ENCODE measurements at regions not wholly inside any gene's neighbourhood (a gene's known extent, or its start where the extent isn't known, plus 50 kb on each side); places are given as distances from the start of the nearest gene placed in this dataset.

DNA sequence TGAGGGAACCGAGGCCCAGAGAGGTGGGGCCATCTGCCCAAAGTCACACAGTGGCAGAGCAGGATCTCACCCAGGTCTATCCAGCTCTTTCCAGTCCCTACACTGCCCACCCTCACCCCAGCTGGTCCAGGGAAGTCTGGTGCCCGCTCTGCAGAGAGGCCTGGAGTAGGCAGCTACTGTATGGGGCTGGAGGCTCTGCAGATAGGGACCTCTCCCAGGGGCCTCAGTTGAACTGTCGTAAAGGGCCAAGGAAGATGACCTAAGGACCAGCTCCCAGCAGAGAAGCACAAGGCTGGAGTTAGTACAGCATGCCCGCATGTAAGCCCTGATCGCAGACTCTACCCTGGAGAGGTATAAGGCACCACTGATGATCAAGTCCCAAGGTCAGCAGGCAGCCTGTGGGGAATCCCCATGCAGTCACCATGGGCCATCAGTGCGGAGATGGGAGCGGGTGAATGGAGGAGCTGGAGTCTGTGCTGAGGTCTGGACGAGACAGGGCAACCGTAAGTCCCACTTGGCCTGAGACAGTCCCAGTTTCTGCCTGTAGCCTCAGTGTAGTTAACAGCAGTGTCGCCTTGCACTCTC, 320.2 kb downstream of the MATN1 start:
- no peak overlapping the region for H3K4me3 ChIP-seq
- TF ChIP-seq CTCF (IDR thresholded peaks at IDR 0.05), result no peak
- H3K36me3 ChIP-seq, result no peaks in the 10 kb centered on the region
- DNase-seq (ENCODE audit: extremely low spot score), result no peak
- no peaks in the 10 kb centered on the region for H3K4me1 ChIP-seq
- H3K27ac ChIP-seq (replicated peaks in 1 of 4), result no peak overlapping the region
- no peaks in the 10 kb centered on the region for H3K9me3 ChIP-seq
- peaks cover 0 to 25% (median 0%) of the 10 kb centered on the region in 4 donors for H3K27me3 ChIP-seq
- intact Hi-C loops (cut with DNase I), result no loop called here
- WGBS, result 90% methylated on average over 10 of the region's 10 CpGs

DNA sequence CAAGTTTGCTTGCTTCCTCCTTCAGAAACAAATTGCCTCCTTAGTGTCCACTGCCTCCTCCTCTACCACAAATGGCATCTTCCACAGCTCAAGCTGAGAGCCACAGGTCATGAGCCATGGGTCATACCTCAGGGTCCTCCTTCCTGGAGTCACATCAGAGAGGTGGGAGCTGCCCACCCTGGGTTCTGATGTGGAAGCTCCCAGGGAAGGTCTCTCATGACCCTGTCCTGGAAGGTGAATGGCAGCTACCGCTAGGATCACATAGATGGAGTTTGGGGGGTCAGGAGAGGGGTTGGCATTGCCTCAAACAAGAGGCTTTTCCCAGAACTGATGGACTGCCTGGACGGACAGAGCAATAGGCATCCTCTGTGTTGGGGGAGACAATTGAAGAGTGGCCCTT, 321.4 kb downstream of the MATN1 start:
- WGBS, result no CpG with 5 or more reads among the region's 2 CpGs
- no peaks in the 10 kb centered on the region for H3K36me3 ChIP-seq
- TF ChIP-seq EP300 (IDR thresholded peaks at IDR 0.05), result no peak
- no peak for TF ChIP-seq CTCF (IDR thresholded peaks at IDR 0.05)
- no peak for TF ChIP-seq POLR2A (IDR thresholded peaks at IDR 0.05; ENCODE audit: low read depth)
- TF ChIP-seq POLR2AphosphoS5 (IDR thresholded peaks at IDR 0.05), result no peak
- H3K9me3 ChIP-seq, result no peaks in the 10 kb centered on the region
- no peaks in the 10 kb centered on the region for H3K4me1 ChIP-seq
- intact Hi-C loops (cut with DNase I), result no loop called here
- DNase-seq (ENCODE audit: extremely low spot score), result no peak
- peaks cover 0 to 14% (median 0%) of the 10 kb centered on the region in 4 donors for H3K27me3 ChIP-seq
- no peak overlapping the region for H3K27ac ChIP-seq (replicated peaks in 1 of 4)
- H3K4me3 ChIP-seq, result no peak overlapping the region

DNA sequence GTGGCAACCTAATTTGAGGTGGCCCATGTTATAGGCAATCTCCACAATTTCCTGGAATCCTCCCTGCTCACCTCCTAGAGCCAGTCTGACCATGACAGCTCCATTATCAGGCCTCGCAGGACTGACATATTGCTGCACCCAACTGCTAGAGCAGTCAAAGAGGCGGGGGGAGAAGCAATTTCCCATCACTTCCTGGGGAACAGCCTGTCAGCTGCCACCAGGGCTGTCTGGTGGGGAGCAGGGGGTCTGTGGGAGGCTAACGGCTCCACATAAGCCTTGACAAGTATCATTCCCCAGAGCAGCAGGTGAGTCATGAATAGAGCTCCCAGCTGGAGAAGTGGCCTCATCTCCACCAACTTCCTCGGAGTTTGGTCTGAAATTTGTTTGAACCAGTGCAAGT, 322.9 kb downstream of the MATN1 start:
- WGBS, result 95% methylated on average over 3 of the region's 4 CpGs
- Histone ChIP-seq H3K27ac (replicated peaks in 1 of 4) (no peak overlapping the region), H3K4me1 (no peaks in the 10 kb centered on the region), H3K4me3 (no peak overlapping the region), H3K9me3 (no peaks in the 10 kb centered on the region), H3K27me3 (peaks cover 0 to 3% (median 0%) of the 10 kb centered on the region in 4 donors), H3K36me3 (no peaks in the 10 kb centered on the region)
- no peak for DNase-seq (ENCODE audit: extremely low spot score)
- intact Hi-C loops (cut with DNase I), result no loop called here
- TF ChIP-seq POLR2A (IDR thresholded peaks at IDR 0.05; ENCODE audit: low read depth) (no peak), CTCF (IDR thresholded peaks at IDR 0.05) (no peak), POLR2AphosphoS5 (IDR thresholded peaks at IDR 0.05) (no peak), EP300 (IDR thresholded peaks at IDR 0.05) (no peak)

DNA sequence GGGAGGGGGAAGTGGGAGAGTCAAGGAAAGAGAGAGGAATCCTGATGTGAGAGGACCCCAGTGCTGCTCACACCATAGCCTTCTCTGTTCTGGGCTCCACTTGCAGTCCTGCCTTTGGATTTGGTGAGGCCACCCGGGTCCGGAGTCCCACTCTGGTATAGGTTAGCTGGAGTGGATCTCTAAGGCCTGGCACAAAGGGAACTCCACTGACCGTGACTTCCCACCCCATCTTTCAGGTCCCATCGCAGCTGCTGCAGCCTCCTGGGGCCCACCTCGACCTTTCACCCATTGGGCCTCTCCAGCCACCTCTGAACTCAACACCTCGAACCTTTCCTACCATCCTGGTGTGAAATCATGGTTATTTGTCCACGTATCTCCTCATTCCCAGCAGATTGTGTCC, 324.4 kb downstream of the MATN1 start:
- Histone ChIP-seq H3K27me3 (peaks cover 0 to 3% (median 0%) of the 10 kb centered on the region in 4 donors), H3K27ac (replicated peaks in 1 of 4) (no peak overlapping the region), H3K4me1 (no peaks in the 10 kb centered on the region), H3K9me3 (no peaks in the 10 kb centered on the region), H3K4me3 (no peak overlapping the region), H3K36me3 (no peaks in the 10 kb centered on the region)
- no peak for DNase-seq (ENCODE audit: extremely low spot score)
- 87% methylated on average over 7 of the region's 7 CpGs for WGBS
- intact Hi-C loops (cut with DNase I), result no loop called here
- TF ChIP-seq POLR2A (IDR thresholded peaks at IDR 0.05; ENCODE audit: low read depth) (no peak), CTCF (IDR thresholded peaks at IDR 0.05) (no peak), EP300 (IDR thresholded peaks at IDR 0.05) (no peak), POLR2AphosphoS5 (IDR thresholded peaks at IDR 0.05) (no peak)

DNA sequence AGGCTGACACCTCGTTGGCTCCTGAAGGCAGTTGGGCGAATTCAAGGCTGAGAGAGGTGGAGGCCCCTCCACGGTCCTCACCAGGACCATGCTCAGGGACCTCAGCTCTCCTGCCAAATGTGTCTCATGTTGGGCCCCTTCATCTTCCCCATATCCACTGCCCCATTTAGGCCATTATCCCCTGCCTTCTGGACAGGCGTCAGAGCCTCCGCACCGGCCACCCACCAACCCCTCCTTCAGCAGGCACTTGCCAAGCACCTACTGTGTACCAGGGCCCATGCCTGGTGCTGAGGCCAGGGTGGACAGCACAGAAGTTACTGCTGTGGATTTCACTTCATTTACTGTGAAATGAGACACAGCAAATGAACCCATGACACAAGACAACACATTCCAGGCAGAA, 325.8 kb downstream of the MATN1 start:
- intact Hi-C loops (cut with DNase I), result no loop called here
- WGBS, result 97% methylated on average over 3 of the region's 6 CpGs
- DNase-seq (ENCODE audit: extremely low spot score), result no peak
- H3K4me1 ChIP-seq, result no peaks in the 10 kb centered on the region
- H3K36me3 ChIP-seq, result no peaks in the 10 kb centered on the region
- peaks cover 0 to 3% (median 0%) of the 10 kb centered on the region in 4 donors for H3K27me3 ChIP-seq
- H3K27ac ChIP-seq (replicated peaks in 1 of 4), result no peak overlapping the region
- H3K4me3 ChIP-seq, result no peak overlapping the region
- no peaks in the 10 kb centered on the region for H3K9me3 ChIP-seq
- TF ChIP-seq EP300 (IDR thresholded peaks at IDR 0.05) (no peak), POLR2AphosphoS5 (IDR thresholded peaks at IDR 0.05) (no peak), POLR2A (IDR thresholded peaks at IDR 0.05; ENCODE audit: low read depth) (no peak), CTCF (IDR thresholded peaks at IDR 0.05) (no peak)

All from esophagus muscularis mucosa (tissue), 4 donors.